Fibroblast of villous mesenchyme (primary cell): ENCODE measurements at regions not wholly inside any gene's neighbourhood (a gene's known extent, or its start where the extent isn't known, plus 50 kb on each side); places are given as distances from the start of the nearest gene placed in this dataset.

Experiments used
- DNase-seq: peaks from one replicate; pipeline ENCODE4 v3.0.0-alpha.2; 2010; ENCODE audit warnings: low read depth
- H3K4me3 ChIP-seq: 2 replicates; pipeline ENCODE4 v1.5.1; 2011; ENCODE audit warnings: low read depth, mild to moderate bottlenecking, low read length
- TF ChIP-seq, protein P1 (sequence below): IDR thresholded peaks from 2 replicates; pipeline ENCODE4 v1.5.1; 2012; ENCODE audit warnings: low read depth, mild to moderate bottlenecking, low read length; ENCODE audit not compliant: insufficient read depth

DNA sequence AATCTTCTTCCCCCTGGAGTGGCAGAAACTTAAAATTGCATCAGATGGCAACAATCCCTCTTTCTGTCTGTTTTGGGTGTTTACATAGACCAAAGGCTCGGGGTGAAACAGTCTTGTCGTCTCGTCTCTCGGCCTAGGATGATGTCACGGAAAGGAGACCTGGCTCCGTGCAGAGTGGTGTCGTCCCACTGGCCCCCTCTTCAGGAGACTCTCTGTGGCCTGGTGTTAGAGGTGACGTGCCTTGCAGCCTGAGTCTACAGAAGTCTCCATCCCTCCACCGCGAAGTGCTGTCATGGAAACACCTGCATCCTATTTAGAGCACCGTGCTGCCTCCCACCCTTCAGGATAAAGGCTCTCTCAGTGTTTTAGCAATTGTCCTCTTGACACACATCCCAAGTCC is 409.7 kb downstream of the IRX1 start:
- H3K4me3 ChIP-seq, result no peak overlapping the region
- no peak for DNase-seq
- TF ChIP-seq, protein P1, sequence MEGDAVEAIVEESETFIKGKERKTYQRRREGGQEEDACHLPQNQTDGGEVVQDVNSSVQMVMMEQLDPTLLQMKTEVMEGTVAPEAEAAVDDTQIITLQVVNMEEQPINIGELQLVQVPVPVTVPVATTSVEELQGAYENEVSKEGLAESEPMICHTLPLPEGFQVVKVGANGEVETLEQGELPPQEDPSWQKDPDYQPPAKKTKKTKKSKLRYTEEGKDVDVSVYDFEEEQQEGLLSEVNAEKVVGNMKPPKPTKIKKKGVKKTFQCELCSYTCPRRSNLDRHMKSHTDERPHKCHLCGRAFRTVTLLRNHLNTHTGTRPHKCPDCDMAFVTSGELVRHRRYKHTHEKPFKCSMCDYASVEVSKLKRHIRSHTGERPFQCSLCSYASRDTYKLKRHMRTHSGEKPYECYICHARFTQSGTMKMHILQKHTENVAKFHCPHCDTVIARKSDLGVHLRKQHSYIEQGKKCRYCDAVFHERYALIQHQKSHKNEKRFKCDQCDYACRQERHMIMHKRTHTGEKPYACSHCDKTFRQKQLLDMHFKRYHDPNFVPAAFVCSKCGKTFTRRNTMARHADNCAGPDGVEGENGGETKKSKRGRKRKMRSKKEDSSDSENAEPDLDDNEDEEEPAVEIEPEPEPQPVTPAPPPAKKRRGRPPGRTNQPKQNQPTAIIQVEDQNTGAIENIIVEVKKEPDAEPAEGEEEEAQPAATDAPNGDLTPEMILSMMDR, result no peak

DNA sequence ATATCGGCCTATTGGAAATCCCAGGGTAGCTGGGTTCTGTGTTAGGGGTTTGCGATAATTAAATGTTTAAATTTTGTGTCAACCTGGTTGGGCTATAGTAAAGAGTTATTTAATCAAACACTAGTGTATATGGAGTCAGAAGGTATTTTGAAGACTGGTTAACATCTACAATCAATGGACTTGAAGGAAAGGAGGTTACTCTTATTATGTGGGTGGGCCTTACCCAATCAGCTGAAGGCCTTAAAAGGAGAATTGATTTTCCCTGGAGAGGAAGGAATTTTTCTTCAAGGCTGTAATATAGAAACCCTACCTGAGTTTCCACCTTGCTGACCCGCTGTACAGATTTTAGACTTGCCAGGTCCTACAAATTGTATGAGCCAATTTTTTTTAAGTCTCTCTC is 411.4 kb downstream of the IRX1 start:
- TF ChIP-seq, protein P1, result no peak
- no peak overlapping the region for H3K4me3 ChIP-seq
- DNase-seq, result no peak

DNA sequence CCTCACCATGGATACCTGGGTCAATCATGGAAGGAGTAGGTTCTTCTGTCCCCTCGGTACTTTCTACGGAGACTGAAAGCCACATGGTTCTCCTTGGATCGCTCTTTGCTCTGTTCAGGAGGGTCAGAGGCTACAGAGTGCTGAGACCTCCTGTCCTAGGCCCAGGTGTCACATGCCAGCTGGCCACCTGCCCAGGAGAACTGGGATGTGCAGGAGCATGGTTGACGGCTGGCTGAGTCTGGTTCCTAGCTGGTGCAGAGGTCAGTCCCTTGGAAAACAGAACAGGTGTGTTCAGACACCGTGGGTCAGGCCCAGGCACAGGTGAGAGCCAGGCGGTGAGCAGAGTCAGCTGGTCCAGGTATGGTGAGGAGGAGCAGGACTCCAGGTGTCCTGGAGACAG is 416.3 kb downstream of the IRX1 start:
- H3K4me3 ChIP-seq, result no peak overlapping the region
- no peak for DNase-seq

DNA sequence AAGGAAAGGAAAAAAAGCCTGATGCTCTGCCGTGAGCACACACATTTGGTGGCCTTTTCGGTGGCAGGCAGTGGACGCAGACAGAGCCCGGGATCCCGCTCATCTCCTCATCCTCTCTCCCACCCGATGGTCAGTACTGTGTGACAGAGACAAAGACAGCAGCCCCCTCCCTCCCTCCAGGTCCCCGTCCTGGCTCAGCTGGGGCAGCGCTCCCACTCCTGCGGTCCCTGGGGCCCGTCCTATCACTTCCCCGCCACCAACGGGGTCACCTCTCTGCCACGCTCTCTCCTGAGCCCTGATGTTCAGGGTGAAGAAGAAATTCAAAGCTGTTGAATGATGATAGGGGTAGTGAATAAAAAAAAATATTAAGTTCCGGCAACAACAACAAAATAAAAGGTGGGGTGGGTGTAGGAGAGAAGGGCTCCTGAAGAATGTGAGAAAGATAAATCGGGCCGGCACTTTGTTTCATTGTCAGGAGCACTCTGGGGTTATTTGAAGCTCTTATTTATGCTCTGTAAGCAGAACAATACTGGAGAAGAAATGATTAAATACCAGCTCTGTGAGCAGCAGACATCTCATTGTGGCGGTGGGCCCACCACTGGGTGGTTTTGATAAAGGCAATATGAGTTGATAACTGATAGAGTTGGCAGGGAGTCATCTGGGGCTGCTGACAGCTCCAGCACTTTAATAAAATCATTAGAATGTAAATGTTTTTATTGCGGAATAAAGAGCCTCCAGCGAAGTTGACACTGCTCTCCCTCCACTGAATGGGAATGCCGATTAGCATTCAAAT is 417.7 kb downstream of the IRX1 start:
- DNase-seq, result no peak
- TF ChIP-seq, protein P1, result no peak
- no peak overlapping the region for H3K4me3 ChIP-seq

More for the DNA sequence above, 416.3 kb downstream of the IRX1 start:
- TF ChIP-seq, protein P1, result no peak

DNA sequence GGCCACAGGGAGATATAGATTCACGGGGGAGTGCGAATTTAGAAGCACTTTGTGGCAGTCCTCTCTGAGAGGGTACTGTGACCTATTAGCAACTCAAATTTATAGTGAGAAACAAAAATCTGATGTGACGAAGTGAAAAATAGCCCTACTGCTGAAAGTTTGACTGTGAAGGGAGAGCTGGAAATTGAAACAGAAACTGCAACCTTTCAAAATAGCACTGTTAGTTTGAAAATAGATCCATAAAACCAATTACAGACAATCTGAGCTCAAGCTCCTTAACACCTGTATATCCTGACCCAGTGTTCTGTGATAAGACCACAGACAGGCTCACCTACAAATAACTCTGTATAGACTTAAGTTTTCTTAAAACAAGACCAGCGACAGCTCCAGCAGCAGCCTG is 420.1 kb downstream of the IRX1 start:
- H3K4me3 ChIP-seq, result no peak overlapping the region
- DNase-seq, result no peak
- TF ChIP-seq, protein P1, result no peak

DNA sequence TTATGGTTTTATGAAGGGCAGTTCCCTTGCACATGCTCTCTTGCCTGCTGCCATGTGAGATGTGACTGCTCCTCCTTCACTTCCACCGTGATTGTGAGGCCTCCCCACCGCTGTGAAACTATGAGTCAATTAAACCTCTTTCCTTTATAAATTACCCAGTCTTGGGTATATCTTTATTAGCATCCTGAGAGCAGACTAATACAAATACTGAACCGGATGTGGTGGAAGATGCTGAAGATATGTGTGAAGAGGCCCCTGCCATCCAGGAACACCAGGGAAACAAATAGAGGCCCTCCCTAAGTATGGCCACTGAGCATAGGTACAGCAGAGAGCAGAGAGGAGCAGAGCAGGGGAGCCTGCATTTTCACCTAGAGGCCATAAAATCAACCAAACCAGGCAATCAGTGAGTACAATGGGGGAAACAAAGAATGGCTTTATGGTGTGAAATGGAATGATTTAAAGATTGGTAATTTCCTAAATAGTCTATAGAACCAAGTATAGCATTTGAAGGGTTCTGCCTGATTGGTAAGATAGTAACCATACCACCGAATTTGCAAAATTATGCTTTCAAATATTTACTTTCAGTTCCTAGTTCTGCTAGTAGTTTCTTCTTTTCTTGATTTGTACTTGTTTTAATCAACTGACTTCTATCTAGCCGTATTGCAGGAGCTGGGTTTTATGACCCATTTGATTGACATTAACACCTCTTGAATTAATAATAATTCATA is 421.6 kb downstream of the IRX1 start:
- no peak for DNase-seq
- TF ChIP-seq, protein P1, result no peak
- H3K4me3 ChIP-seq, result no peak overlapping the region
